ENCODE measurements at regions not wholly inside any gene's neighbourhood (a gene's known extent, or its start where the extent isn't known, plus 50 kb on each side); places are given as distances from the start of the nearest gene placed in this dataset.

GRCh38 chr14:56979936-56980335, 169.7 kb upstream of the OTX2 start:
- H2BK12ac ChIP-seq (ENCODE audit: insufficient read length, low read depth, low read length) = no peak overlapping the region
- no peaks in the 10 kb centered on the region for H3K23me2 ChIP-seq (ENCODE audit: insufficient read length, low read depth, low read length, poor library complexity, severe bottlenecking)
- no peak overlapping the region for H3T11ph ChIP-seq (ENCODE audit: low read length)
- no peaks in the 10 kb centered on the region for H3K36me3 Mint-ChIP-seq (ENCODE audit: insufficient read depth in 1 of 3, low read depth in 3 of 3)
- no peaks in the 10 kb centered on the region for H3K79me2 ChIP-seq (ENCODE audit: insufficient read depth, low read length)
- H4K8ac ChIP-seq (replicated peaks; ENCODE audit: insufficient read length, low read depth, low read length) = no peak overlapping the region
- no CpG with 5 or more reads among the region's 3 CpGs for WGBS (ENCODE audit: extremely low coverage, insufficient read length, low lambda C conversion rate)
- no peaks in the 10 kb centered on the region for H3K9me3 ChIP-seq (ENCODE audit: control insufficient read depth, low read depth, low read length)
- no peak overlapping the region for H3K4me3 Mint-ChIP-seq
- no peaks in the 10 kb centered on the region for H3K4me1 ChIP-seq (ENCODE audit: insufficient read depth, low read length)
- H3K18ac ChIP-seq (ENCODE audit: insufficient read length, low read depth, low read length) = no peak overlapping the region
- H3K14ac ChIP-seq (ENCODE audit: insufficient read depth, low read length) = no peak overlapping the region
- no peak overlapping the region for H3K23ac ChIP-seq (ENCODE audit: insufficient read length, low read depth, low read length)
- H4K20me1 ChIP-seq (ENCODE audit: control insufficient read depth, insufficient read depth, insufficient read length) = no peaks in the 10 kb centered on the region
- H3K9ac ChIP-seq (ENCODE audit: extremely low read depth, insufficient read length, low read length) = no peak overlapping the region
- H4K5ac ChIP-seq (ENCODE audit: insufficient read length, low read depth, low read length) = no peak overlapping the region
- no peak for TF ChIP-seq CTCF (conservative IDR thresholded peaks at IDR 0.05)
- no peak overlapping the region for H3K56ac ChIP-seq (ENCODE audit: insufficient read length, low read depth, low read length)
- H3K27ac Mint-ChIP-seq = no peak overlapping the region
- no peak overlapping the region for H4K91ac ChIP-seq (ENCODE audit: insufficient read length, low read depth, low read length)
- H2BK20ac ChIP-seq (ENCODE audit: low read depth, low read length, poor library complexity, severe bottlenecking) = no peak overlapping the region
- no peaks in the 10 kb centered on the region for H3K27me3 Mint-ChIP-seq (ENCODE audit: low read depth)
- H3K27me3 ChIP-seq (ENCODE audit: insufficient read depth, low read length) = no peaks in the 10 kb centered on the region
- no peak overlapping the region for H3K27ac ChIP-seq (ENCODE audit: insufficient read length, low read depth, low read length)
- no peak overlapping the region for H3K4me2 ChIP-seq (ENCODE audit: insufficient read depth, insufficient read length, low read length)
- H3K79me1 ChIP-seq (ENCODE audit: insufficient read depth, low read depth, low read length, poor library complexity, severe bottlenecking) = no peaks in the 10 kb centered on the region
- no peak overlapping the region for H3K4ac ChIP-seq (ENCODE audit: low read depth, low read length)
- peaks cover 15 to 34% of the 10 kb centered on the region in 2 experiments for H3K4me1 Mint-ChIP-seq
- H2BK15ac ChIP-seq (ENCODE audit: low read depth, low read length) = no peak overlapping the region
- no peak overlapping the region for H2BK5ac ChIP-seq (ENCODE audit: insufficient read length, low read length)
- no peak overlapping the region for H2AFZ ChIP-seq (ENCODE audit: low read length)
- no peak overlapping the region for H2AK5ac ChIP-seq (ENCODE audit: insufficient read length, low read length)
- no peak overlapping the region for H2BK120ac ChIP-seq (ENCODE audit: low read depth, low read length, poor library complexity, severe bottlenecking)
- no peak for DNase-seq
- no peaks in the 10 kb centered on the region; a peak in 1 of 5 replicates for H3K9me3 Mint-ChIP-seq

Measured in H9 (cell line).